KMS-11 (cell line): ENCODE measurements at regions not wholly inside any gene's neighbourhood (a gene's known extent, or its start where the extent isn't known, plus 50 kb on each side); places are given as distances from the start of the nearest gene placed in this dataset.
"Not testable (repeated sequence)": the region's sequence is repeated elsewhere in the genome, so short reads cannot be mapped to it uniquely, and the experiment has no call there.

Experiments used
- H2AFZ ChIP-seq: fragments of 200-600 bp; sonication (generic); 2 replicates; pipeline ENCODE4 v1.6.1; 2016; ENCODE audit warnings: antibody characterized with exemption, mixed run types, low read depth
- H3K27ac ChIP-seq: fragments of 200-600 bp; sonication (generic); 2 replicates; pipeline ENCODE4 v1.6.1; 2016; ENCODE audit warnings: mild to moderate bottlenecking, mixed run types
- H3K27me3 ChIP-seq: fragments of 200-600 bp; sonication (generic); 2 replicates; pipeline ENCODE4 v1.6.1; 2017; ENCODE audit warnings: mild to moderate bottlenecking, low read depth, mixed run types, moderate library complexity; ENCODE audit not compliant: insufficient read depth
- H3K36me3 ChIP-seq: fragments of 200-600 bp; sonication (generic); 2 replicates; pipeline ENCODE4 v1.6.1; 2017; ENCODE audit warnings: mild to moderate bottlenecking, mixed run types; ENCODE audit not compliant: insufficient read depth
- H3K4me1 ChIP-seq: fragments of 200-600 bp; sonication (generic); 2 replicates; pipeline ENCODE4 v1.6.1; 2016; ENCODE audit warnings: mild to moderate bottlenecking, low read depth, mixed run types; ENCODE audit not compliant: poor library complexity, severe bottlenecking
- H3K4me2 ChIP-seq: fragments of 200-600 bp; sonication (generic); 2 replicates; pipeline ENCODE4 v1.7.0; 2016; ENCODE audit warnings: mild to moderate bottlenecking, mixed run types
- H3K4me3 ChIP-seq: fragments of 200-600 bp; sonication (generic); IDR thresholded peaks from 2 replicates; pipeline ENCODE4 v1.6.1; 2017; ENCODE audit warnings: low read depth, low read length, mixed read lengths; ENCODE audit not compliant: insufficient read depth
- H3K79me2 ChIP-seq: fragments of 200-600 bp; sonication (generic); 2 replicates; pipeline ENCODE4 v1.6.1; 2016; ENCODE audit warnings: low read depth, mixed run types; ENCODE audit not compliant: insufficient read depth
- H3K9ac ChIP-seq: fragments of 200-600 bp; sonication (generic); 2 replicates; pipeline ENCODE4 v1.6.1; 2016; ENCODE audit warnings: mild to moderate bottlenecking, mixed run types
- H4K20me1 ChIP-seq: fragments of 200-600 bp; sonication (generic); 2 replicates; pipeline ENCODE4 v1.6.1; 2016; ENCODE audit warnings: mild to moderate bottlenecking, mixed run types; ENCODE audit not compliant: insufficient read depth
- TF ChIP-seq, protein P1 (sequence below): fragments of 200-600 bp; sonication (generic); conservative IDR thresholded peaks from 2 replicates; pipeline ENCODE4 v1.6.1; 2017; ENCODE audit warnings: low read depth, mild to moderate bottlenecking, antibody characterized with exemption, low read length, moderate library complexity, mixed read lengths

DNA sequence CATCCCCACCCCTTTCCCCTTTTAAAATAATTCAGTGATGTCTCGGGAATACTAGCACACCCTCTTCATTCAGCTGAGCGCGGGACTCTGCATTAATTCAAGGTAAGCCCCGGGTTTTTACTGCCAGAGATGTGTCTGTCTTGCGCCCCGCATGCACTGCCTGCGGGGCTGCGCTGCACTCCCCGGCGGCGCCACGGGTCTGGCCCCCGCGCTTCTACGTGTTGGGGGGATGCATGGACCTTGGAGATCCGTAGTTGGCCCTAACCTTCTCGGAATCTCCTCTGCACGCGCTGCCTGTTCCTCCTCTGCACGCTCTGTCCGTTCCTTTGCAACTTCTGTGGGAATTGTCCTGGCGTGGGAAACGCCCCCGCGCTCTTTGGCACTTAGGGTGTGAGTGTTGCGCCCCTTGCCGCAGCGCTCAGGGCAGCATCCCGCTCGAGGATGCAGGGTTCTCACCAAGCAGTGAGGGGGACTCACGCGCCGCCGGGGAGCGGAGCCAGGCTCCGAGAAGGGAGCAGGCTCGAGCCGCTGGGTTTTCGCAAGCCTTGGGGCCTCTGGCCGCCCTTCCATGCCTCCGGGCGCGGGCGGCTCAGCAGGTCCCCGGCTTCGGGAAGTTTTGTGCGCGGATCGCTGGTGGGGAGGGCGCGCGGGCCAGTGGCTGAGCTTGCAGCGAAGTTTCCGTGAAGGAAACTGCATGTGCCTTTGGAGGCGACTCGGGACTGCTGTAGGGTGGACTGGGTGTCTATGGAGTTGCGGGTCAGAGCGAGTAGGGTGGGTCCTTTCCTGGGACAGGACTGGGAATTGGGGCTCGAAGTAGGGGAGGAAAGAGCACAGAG, 165.1 kb upstream of the CACNA1E start:
- H3K27ac ChIP-seq = no peak overlapping the region
- H4K20me1 ChIP-seq = no peaks in the 10 kb centered on the region
- no peak overlapping the region for H3K4me3 ChIP-seq
- H3K36me3 ChIP-seq = no peaks in the 10 kb centered on the region
- no peaks in the 10 kb centered on the region for H3K27me3 ChIP-seq
- TF ChIP-seq, protein P1, sequence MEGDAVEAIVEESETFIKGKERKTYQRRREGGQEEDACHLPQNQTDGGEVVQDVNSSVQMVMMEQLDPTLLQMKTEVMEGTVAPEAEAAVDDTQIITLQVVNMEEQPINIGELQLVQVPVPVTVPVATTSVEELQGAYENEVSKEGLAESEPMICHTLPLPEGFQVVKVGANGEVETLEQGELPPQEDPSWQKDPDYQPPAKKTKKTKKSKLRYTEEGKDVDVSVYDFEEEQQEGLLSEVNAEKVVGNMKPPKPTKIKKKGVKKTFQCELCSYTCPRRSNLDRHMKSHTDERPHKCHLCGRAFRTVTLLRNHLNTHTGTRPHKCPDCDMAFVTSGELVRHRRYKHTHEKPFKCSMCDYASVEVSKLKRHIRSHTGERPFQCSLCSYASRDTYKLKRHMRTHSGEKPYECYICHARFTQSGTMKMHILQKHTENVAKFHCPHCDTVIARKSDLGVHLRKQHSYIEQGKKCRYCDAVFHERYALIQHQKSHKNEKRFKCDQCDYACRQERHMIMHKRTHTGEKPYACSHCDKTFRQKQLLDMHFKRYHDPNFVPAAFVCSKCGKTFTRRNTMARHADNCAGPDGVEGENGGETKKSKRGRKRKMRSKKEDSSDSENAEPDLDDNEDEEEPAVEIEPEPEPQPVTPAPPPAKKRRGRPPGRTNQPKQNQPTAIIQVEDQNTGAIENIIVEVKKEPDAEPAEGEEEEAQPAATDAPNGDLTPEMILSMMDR = no peak
- H3K9ac ChIP-seq = no peak overlapping the region
- H3K79me2 ChIP-seq = no peaks in the 10 kb centered on the region
- H3K4me2 ChIP-seq = no peak overlapping the region
- H3K4me1 ChIP-seq = no peaks in the 10 kb centered on the region
- H2AFZ ChIP-seq = no peak overlapping the region

DNA sequence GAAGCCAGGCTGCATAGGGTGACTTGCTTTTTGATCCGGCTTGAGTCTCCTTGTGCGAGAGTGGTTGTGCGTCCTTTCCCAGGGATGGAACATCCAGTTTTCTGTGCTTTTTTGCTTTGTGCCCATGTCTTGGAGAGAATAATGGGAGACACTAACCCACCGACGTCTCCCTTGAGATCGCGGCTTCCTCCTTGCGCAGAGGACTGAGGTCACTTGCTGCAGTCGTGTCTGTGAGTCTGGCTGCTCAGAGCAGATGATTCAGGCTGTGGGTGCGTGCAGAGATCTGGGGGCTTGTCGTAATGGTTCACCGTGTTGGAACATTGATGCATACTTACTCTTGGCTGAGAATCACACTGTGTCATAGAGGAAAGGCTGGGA, 164.5 kb upstream of the CACNA1E start:
- H3K4me2 ChIP-seq = no peak overlapping the region
- no peaks in the 10 kb centered on the region for H3K36me3 ChIP-seq
- no peaks in the 10 kb centered on the region for H3K4me1 ChIP-seq
- no peaks in the 10 kb centered on the region for H3K79me2 ChIP-seq
- H3K4me3 ChIP-seq = no peak overlapping the region
- H2AFZ ChIP-seq = no peak overlapping the region
- H3K9ac ChIP-seq = no peak overlapping the region
- TF ChIP-seq, protein P1 = no peak
- no peaks in the 10 kb centered on the region for H4K20me1 ChIP-seq
- no peak overlapping the region for H3K27ac ChIP-seq
- H3K27me3 ChIP-seq = no peaks in the 10 kb centered on the region

DNA sequence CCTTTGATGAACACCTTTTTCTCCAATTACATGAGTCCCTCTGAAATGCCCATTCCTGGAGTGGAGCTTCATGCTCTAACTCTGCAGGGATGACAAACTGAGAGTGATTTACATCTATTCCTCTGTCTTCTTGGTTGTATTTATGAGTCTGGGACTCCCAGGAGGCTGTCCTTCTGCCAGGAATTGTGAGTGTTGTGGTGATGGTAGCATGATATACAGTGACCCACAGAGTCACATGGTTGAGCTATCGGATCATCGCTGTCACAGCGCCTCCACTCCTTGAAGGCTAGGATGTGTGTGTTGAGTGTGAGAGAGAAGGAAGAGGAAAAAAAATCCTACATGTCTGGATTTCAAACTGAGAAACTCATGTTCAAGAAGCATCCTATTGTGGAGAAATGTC, 163.4 kb upstream of the CACNA1E start:
- H3K27me3 ChIP-seq = no peaks in the 10 kb centered on the region
- no peak overlapping the region for H3K27ac ChIP-seq
- no peaks in the 10 kb centered on the region for H4K20me1 ChIP-seq
- no peak overlapping the region for H3K4me2 ChIP-seq
- no peak overlapping the region for H3K9ac ChIP-seq
- no peaks in the 10 kb centered on the region for H3K79me2 ChIP-seq
- no peak overlapping the region for H3K4me3 ChIP-seq
- no peak overlapping the region for H2AFZ ChIP-seq
- H3K4me1 ChIP-seq = no peaks in the 10 kb centered on the region
- no peaks in the 10 kb centered on the region for H3K36me3 ChIP-seq
- TF ChIP-seq, protein P1 = no peak

DNA sequence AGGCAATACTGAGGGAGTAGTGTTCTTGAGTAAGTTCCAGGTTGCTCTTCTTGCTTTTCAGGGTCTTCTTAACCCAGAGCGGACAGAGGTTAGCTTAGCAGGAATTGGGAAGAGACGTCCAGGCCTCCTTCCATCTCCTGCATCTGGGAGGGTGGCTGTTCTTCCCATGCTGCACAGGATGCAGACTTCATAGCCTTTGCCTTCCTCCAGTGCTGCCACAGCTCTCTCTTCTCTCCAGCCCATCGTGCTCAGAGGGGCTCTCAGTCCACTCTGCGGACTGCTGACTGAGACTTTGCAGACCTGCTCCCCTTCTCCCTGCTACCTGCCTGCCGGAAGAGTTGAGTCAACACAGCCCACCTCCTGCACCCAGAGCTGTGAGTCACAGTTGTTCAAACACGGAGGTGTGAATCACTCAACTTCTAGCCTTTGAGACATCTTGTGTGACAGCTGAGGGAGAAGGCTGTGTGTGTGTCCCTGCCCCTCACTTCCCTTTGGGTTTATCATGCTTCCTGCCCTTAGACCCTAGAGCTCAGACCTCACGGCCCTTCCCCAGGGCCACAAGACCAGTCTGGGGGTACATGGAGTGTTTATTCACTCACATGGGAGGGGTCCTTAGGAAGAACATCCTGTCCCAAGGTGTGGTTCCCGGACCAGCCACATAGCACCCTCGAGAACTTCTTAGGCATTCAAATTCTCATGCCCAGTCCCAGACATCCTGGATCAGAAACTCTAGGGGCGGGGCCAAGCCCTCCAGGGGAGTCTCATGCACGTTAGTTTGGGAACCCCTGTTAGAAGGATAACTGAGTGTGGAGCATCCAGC, 158.3 kb upstream of the CACNA1E start:
- no peaks in the 10 kb centered on the region for H3K4me1 ChIP-seq
- H3K4me3 ChIP-seq = no peak overlapping the region
- no peaks in the 10 kb centered on the region for H3K36me3 ChIP-seq
- no peak overlapping the region for H3K27ac ChIP-seq
- no peaks in the 10 kb centered on the region for H3K79me2 ChIP-seq
- no peak overlapping the region for H3K9ac ChIP-seq
- no peak overlapping the region for H3K4me2 ChIP-seq
- no peaks in the 10 kb centered on the region for H3K27me3 ChIP-seq
- H4K20me1 ChIP-seq = no peaks in the 10 kb centered on the region
- H2AFZ ChIP-seq = no peak overlapping the region
- TF ChIP-seq, protein P1 = no peak

DNA sequence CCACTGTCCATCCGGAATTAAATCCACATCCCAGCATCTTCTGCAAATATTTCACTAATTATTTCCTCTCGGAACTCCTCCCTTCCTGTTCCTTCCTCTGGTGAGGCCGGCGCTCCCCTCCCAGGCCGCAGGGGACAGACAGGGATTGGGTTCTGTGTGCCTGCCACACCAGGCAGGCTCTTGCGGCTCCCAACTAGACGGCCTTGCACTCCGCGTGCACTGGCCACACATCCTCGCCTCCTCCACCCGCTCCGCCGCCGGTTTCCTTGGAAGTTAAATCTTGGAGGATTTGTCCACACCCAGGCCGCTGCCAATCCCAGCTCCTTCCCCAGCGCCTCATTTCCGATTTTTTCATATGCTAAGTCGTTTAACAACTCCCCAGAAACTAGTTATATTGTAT, 157.6 kb upstream of the CACNA1E start:
- H3K79me2 ChIP-seq, H3K9ac ChIP-seq, H3K4me2 ChIP-seq, H2AFZ ChIP-seq, H3K27ac ChIP-seq, H3K4me1 ChIP-seq, H3K36me3 ChIP-seq, H3K27me3 ChIP-seq, H3K4me3 ChIP-seq, H4K20me1 ChIP-seq: not testable (repeated sequence)
